Astrocyte of the hippocampus (primary cell): ENCODE measurements at regions not wholly inside any gene's neighbourhood (a gene's known extent, or its start where the extent isn't known, plus 50 kb on each side); places are given as distances from the start of the nearest gene placed in this dataset.
A peak's percentile ranks its signal among the peaks of the same experiment; 100 is the strongest.

Source experiments
- DNase-seq: peaks from one replicate; pipeline ENCODE4 v3.0.0; 2011; ENCODE audit warnings: low read depth, low spot score

- no peak for DNase-seq
Measured at GRCh38 chr1:232521660-232522059, 108.3 kb downstream of the SIPA1L2 start.

GRCh38 chr1:232519186-232519585 lies 110.7 kb downstream of the SIPA1L2 start:
- no peak for DNase-seq

- no peak for DNase-seq
Measured at GRCh38 chr1:232518349-232518748, 111.6 kb downstream of the SIPA1L2 start.

- no peak for DNase-seq
Measured at GRCh38 chr1:232517204-232517603, 112.7 kb downstream of the SIPA1L2 start.

GRCh38 chr1:232515706-232516105 lies 114.2 kb downstream of the SIPA1L2 start:
- DNase-seq = no peak

GRCh38 chr1:232512712-232513111 lies 117.2 kb downstream of the SIPA1L2 start:
- DNase-seq = no peak

GRCh38 chr1:232511172-232511571 lies 118.8 kb downstream of the SIPA1L2 start:
- no peak for DNase-seq

- DNase-seq = no peak
Measured at GRCh38 chr1:232510367-232511110, 119.4 kb downstream of the SIPA1L2 start.

GRCh38 chr1:232509570-232509969 lies 120.4 kb downstream of the SIPA1L2 start:
- peak; percentile 30 for DNase-seq

- peak; percentile 73 for DNase-seq
Measured at GRCh38 chr1:232508130-232508701, 121.7 kb downstream of the SIPA1L2 start.

GRCh38 chr1:232507571-232507970 lies 122.4 kb downstream of the SIPA1L2 start:
- no peak for DNase-seq

- no peak for DNase-seq
Measured at GRCh38 chr1:232505884-232506283, 124.0 kb downstream of the SIPA1L2 start.

GRCh38 chr1:232504651-232505050 lies 125.3 kb downstream of the SIPA1L2 start:
- no peak for DNase-seq

GRCh38 chr1:232503497-232503896 lies 126.4 kb downstream of the SIPA1L2 start:
- DNase-seq = no peak

- DNase-seq = no peak
Measured at GRCh38 chr1:232501854-232502253, 128.1 kb downstream of the SIPA1L2 start.

- DNase-seq = no peak
Measured at GRCh38 chr1:232499188-232499587, 130.7 kb downstream of the SIPA1L2 start.

GRCh38 chr1:232493869-232494268 lies 136.1 kb downstream of the SIPA1L2 start:
- DNase-seq = no peak

- DNase-seq = no peak
Measured at GRCh38 chr1:232489256-232489655, 140.7 kb downstream of the SIPA1L2 start.

GRCh38 chr1:232487236-232487635 lies 142.7 kb downstream of the SIPA1L2 start:
- no peak for DNase-seq

GRCh38 chr1:232486454-232487207 lies 143.3 kb downstream of the SIPA1L2 start:
- peak; percentile 71 for DNase-seq

GRCh38 chr1:232486006-232486405 lies 143.9 kb downstream of the SIPA1L2 start:
- no peak for DNase-seq

- no peak for DNase-seq
Measured at GRCh38 chr1:232484856-232485255, 145.1 kb downstream of the SIPA1L2 start.

- DNase-seq = no peak
Measured at GRCh38 chr1:232483826-232484225, 146.1 kb downstream of the SIPA1L2 start.
